Caco-2 (cell line): ENCODE measurements at regions not wholly inside any gene's neighbourhood (a gene's known extent, or its start where the extent isn't known, plus 50 kb on each side); places are given as distances from the start of the nearest gene placed in this dataset.

ENCODE experiments used
- BruUV-seq: library from RNA; stranded (reverse); fragments of 400-500 nt; replicated peaks from 2 replicates; lab custom pipeline; 2021; lab: Mats Ljungman, UMichigan
- CTCF ChIA-PET: fragments of 300-600 bp; sonication (Branson Sonifier 250); formaldehyde crosslinking; loops from one replicate; lab custom pipeline; 2022; ENCODE audit warnings: antibody characterized with exemption; lab: Charles Lee
- POLR2A ChIA-PET: fragments of 300-600 bp; sonication (Branson Sonifier 250); formaldehyde crosslinking; loops from one replicate; lab custom pipeline; 2022; ENCODE audit warnings: antibody characterized with exemption; lab: Charles Lee
- DNase-seq, 2 experiments: peaks; one replicate each; pipeline versions ENCODE4 v3.0.0 to v3.0.0-alpha.2; 2020 to 2022
- H3K27me3 ChIP-seq: replicated peaks from 2 replicates; pipeline ENCODE4 v1.6.0; 2011; ENCODE audit warnings: low read length; ENCODE audit not compliant: control insufficient read depth, insufficient read depth
- H3K36me3 ChIP-seq: 2 replicates; pipeline ENCODE4 v1.5.1; 2011; ENCODE audit warnings: low read length; ENCODE audit not compliant: control insufficient read depth, insufficient read depth
- H3K4me1 ChIP-seq: fragments of 250-450 bp; sonication (Bioruptor Pico); 2 replicates; pipeline ENCODE4 v1.5.1; 2020; ENCODE audit warnings: mild to moderate bottlenecking
- H3K4me3 ChIP-seq: 2 replicates; pipeline ENCODE4 v1.5.1; 2011; ENCODE audit warnings: low read depth, mild to moderate bottlenecking, control low read depth, low read length
- H3K9me3 ChIP-seq: fragments of 250-450 bp; sonication (Bioruptor Pico); 2 replicates; pipeline ENCODE4 v1.5.1; 2020; ENCODE audit warnings: mild to moderate bottlenecking, moderate library complexity
- H3K27ac Mint-ChIP-seq: one replicate; pipeline ENCODE4 v1.8.0; 2022; ENCODE audit warnings: mixed read lengths; ENCODE audit not compliant: unreplicated experiment
- H3K27me3 Mint-ChIP-seq: one replicate; pipeline ENCODE4 v1.8.0; 2022; ENCODE audit warnings: mixed read lengths; ENCODE audit not compliant: insufficient read depth, unreplicated experiment
- H3K36me3 Mint-ChIP-seq: one replicate; pipeline ENCODE4 v1.8.0; 2022; ENCODE audit warnings: mild to moderate bottlenecking, mixed read lengths; ENCODE audit not compliant: insufficient read depth, unreplicated experiment
- H3K4me1 Mint-ChIP-seq: one replicate; pipeline ENCODE4 v1.8.0; 2022; ENCODE audit warnings: low read depth, mixed read lengths; ENCODE audit not compliant: unreplicated experiment
- H3K4me3 Mint-ChIP-seq: one replicate; pipeline ENCODE4 v1.8.0; 2022; ENCODE audit warnings: mild to moderate bottlenecking, moderate library complexity, mixed read lengths; ENCODE audit not compliant: unreplicated experiment
- H3K9me3 Mint-ChIP-seq: one replicate; pipeline ENCODE4 v1.8.0; 2022; ENCODE audit warnings: mixed read lengths; ENCODE audit not compliant: unreplicated experiment
- CTCF ChIP-seq, 2 experiments: fragments of 200-600 bp in 1 of 2; IDR thresholded peaks; 1 replicate in 1 of 2; 2 replicates in 1 of 2; pipeline versions ENCODE4 v1.5.1 to v1.8.0; 2011 to 2022; ENCODE audit warnings: antibody characterized with exemption in 1 of 2, control low read depth in 1 of 2, inconsistent platforms in 1 of 2, low read depth in 1 of 2, low read length in 1 of 2, mild to moderate bottlenecking in 1 of 2, moderate library complexity in 1 of 2; ENCODE audit not compliant: insufficient read depth in 1 of 2, severe bottlenecking in 1 of 2, unreplicated experiment in 1 of 2
- intact Hi-C: fragments of 100-400 bp; cut with micrococcal nuclease; formaldehyde crosslinking; loops from one replicate; pipeline ENCODE4 v1.10.0; 2022; ENCODE audit not compliant: unreplicated experiment

- H3K27me3 ChIP-seq, result no peaks in the 10 kb centered on the region
- no peak overlapping the region for H3K4me3 ChIP-seq
- ChIA-PET CTCF (no interaction called here), POLR2A (no interaction called here)
- no peak for DNase-seq
- BruUV-seq, result no TSS peak
- no peak for TF ChIP-seq CTCF (IDR thresholded peaks at IDR 0.05; ENCODE audit: insufficient read depth in 1 of 2, low read depth in 1 of 2, low read length in 1 of 2, severe bottlenecking in 1 of 2, unreplicated experiment in 1 of 2)
- no peaks in the 10 kb centered on the region for H3K9me3 ChIP-seq
- H3K4me1 ChIP-seq, result no peaks in the 10 kb centered on the region
- Mint-ChIP-seq H3K27ac (no peak overlapping the region), H3K36me3 (no peaks in the 10 kb centered on the region), H3K9me3 (peaks cover 11% of the 10 kb centered on the region), H3K27me3 (no peaks in the 10 kb centered on the region), H3K4me1 (no peaks in the 10 kb centered on the region), H3K4me3 (no peak overlapping the region)
- no peaks in the 10 kb centered on the region for H3K36me3 ChIP-seq
- intact Hi-C loops, result no loop called here
Observed at GRCh38 chr2:213202011-213202410, 50.6 kb upstream of the IKZF2 start.

- ChIA-PET CTCF (no interaction called here), POLR2A (no interaction called here)
- no peak for DNase-seq
- no peaks in the 10 kb centered on the region for H3K27me3 ChIP-seq
- H3K4me1 Mint-ChIP-seq, result no peaks in the 10 kb centered on the region
- no peaks in the 10 kb centered on the region for H3K9me3 ChIP-seq
- H3K4me3 ChIP-seq, result no peak overlapping the region
- H3K9me3 Mint-ChIP-seq, result peaks cover 9% of the 10 kb centered on the region
- no peaks in the 10 kb centered on the region for H3K36me3 ChIP-seq
- H3K27ac Mint-ChIP-seq, result no peak overlapping the region
- intact Hi-C loops, result no loop called here
- no peaks in the 10 kb centered on the region for H3K27me3 Mint-ChIP-seq
- TF ChIP-seq CTCF (IDR thresholded peaks at IDR 0.05; ENCODE audit: insufficient read depth in 1 of 2, low read depth in 1 of 2, low read length in 1 of 2, severe bottlenecking in 1 of 2, unreplicated experiment in 1 of 2), result no peak
- no TSS peak for BruUV-seq
- H3K36me3 Mint-ChIP-seq, result no peaks in the 10 kb centered on the region
- no peaks in the 10 kb centered on the region for H3K4me1 ChIP-seq
- no peak overlapping the region for H3K4me3 Mint-ChIP-seq
Observed at GRCh38 chr2:213205944-213206343, 54.5 kb upstream of the IKZF2 start.

GRCh38 chr2:213213186-213213585 lies 61.8 kb upstream of the IKZF2 start:
- H3K9me3 Mint-ChIP-seq, result peaks cover 4% of the 10 kb centered on the region
- no peak for DNase-seq
- H3K36me3 ChIP-seq, result no peaks in the 10 kb centered on the region
- H3K27ac Mint-ChIP-seq, result no peak overlapping the region
- intact Hi-C loops, result no loop called here
- no peaks in the 10 kb centered on the region for H3K36me3 Mint-ChIP-seq
- TF ChIP-seq CTCF (IDR thresholded peaks at IDR 0.05; ENCODE audit: insufficient read depth in 1 of 2, low read depth in 1 of 2, low read length in 1 of 2, severe bottlenecking in 1 of 2, unreplicated experiment in 1 of 2), result no peak
- no peaks in the 10 kb centered on the region for H3K4me1 ChIP-seq
- no peak overlapping the region for H3K4me3 ChIP-seq
- H3K9me3 ChIP-seq, result no peaks in the 10 kb centered on the region
- ChIA-PET POLR2A (no interaction called here), CTCF (interaction anchor here (0.6 kb wide), 1 partner anchor 295 kb away, joined by 3 read pairs; no protein-coding TSS in a partner anchor)
- BruUV-seq, result no TSS peak
- H3K27me3 ChIP-seq, result no peaks in the 10 kb centered on the region
- H3K4me1 Mint-ChIP-seq, result no peaks in the 10 kb centered on the region
- H3K4me3 Mint-ChIP-seq, result no peak overlapping the region
- no peaks in the 10 kb centered on the region for H3K27me3 Mint-ChIP-seq
